ENCODE measurements at regions not wholly inside any gene's neighbourhood (a gene's known extent, or its start where the extent isn't known, plus 50 kb on each side); places are given as distances from the start of the nearest gene placed in this dataset.

DNA sequence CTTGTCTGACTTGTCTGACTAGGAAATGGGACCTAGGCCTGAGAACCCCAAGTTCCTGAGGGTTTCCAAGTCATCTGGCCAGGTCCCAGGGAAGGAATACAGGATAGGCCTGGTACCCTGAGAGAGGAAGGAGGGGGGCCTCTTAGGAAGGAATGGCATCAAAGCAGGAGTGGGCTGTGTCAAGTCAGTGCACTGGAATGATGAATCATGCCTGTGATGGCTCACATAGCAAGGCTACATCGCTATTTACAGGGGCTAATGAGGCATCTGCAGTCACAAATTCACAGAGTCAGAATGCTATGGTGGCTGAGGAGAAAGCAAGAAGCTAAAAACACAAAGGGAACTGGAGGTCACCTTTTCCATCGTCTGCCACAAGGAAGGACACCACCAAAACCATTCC lies 247.3 kb downstream of the NXPE2 start:
- Histone ChIP-seq H3K4me3 (ENCODE audit: low read depth, low read length) (no peak overlapping the region), H3K27me3 (ENCODE audit: control insufficient read depth, insufficient read depth, low read length) (no peaks in the 10 kb centered on the region), H3K27ac (ENCODE audit: insufficient read depth, low read length, poor library complexity, severe bottlenecking) (no peak overlapping the region), H3K9me3 (ENCODE audit: control insufficient read depth in 2 of 2, low read length in 2 of 2) (no peaks in the 10 kb centered on the region), H3K36me3 (ENCODE audit: control insufficient read depth, insufficient read depth, low read length) (no peaks in the 10 kb centered on the region), H3K4me1 (ENCODE audit: control insufficient read depth, insufficient read depth, low read length, poor library complexity, severe bottlenecking) (no peaks in the 10 kb centered on the region)
- Mint-ChIP-seq H3K27me3 (no peaks in the 10 kb centered on the region), H3K9me3 (peaks cover 0 to 12% (median 0%) of the 10 kb centered on the region in 7 donors), H3K36me3 (no peaks in the 10 kb centered on the region), H3K4me3 (no peak overlapping the region), H3K27ac (no peak overlapping the region), H3K4me1 (no peaks in the 10 kb centered on the region)
- ATAC-seq (ENCODE audit: low read depth in 2 of 2) (no peak), DNase-seq (no peak)

DNA sequence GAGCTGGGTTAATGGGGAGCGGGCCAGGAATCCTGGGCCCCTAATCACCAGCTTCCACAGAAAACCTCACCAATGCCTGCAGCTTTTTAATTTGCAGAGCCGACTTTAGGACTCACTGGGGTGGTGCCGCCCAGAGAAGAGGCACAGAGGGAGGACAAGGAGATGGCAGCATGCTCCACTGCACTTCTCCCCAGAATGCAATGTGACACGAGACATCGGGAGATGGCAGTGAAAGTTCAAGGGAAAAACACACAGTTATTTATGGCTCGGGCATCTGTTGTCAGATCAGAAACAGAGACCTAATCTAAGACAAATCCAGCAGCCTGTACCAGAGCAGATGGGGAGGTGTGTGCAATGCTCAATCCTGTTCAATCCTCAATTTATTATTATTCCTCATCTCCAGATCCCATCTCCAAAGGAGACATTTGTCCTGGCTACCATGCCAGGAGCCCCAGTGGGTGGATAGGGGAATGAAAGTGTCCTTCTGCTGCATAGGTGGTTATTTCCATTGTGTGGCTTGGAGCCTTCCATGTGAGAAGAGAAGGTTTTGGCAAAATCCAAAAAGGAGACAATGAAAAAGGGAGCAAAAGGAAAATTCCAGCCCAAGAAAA lies 250.0 kb downstream of the NXPE2 start:
- no peaks in the 10 kb centered on the region for H3K27me3 Mint-ChIP-seq
- no peaks in the 10 kb centered on the region for H3K27me3 ChIP-seq (ENCODE audit: control insufficient read depth, insufficient read depth, low read length)
- DNase-seq (no peak), ATAC-seq (ENCODE audit: low read depth in 2 of 2) (no peak)
- no peaks in the 10 kb centered on the region for H3K4me1 ChIP-seq (ENCODE audit: control insufficient read depth, insufficient read depth, low read length, poor library complexity, severe bottlenecking)
- H3K27ac Mint-ChIP-seq, result no peak overlapping the region
- H3K36me3 ChIP-seq (ENCODE audit: control insufficient read depth, insufficient read depth, low read length), result no peaks in the 10 kb centered on the region
- no peaks in the 10 kb centered on the region for H3K9me3 ChIP-seq (ENCODE audit: control insufficient read depth in 2 of 2, low read length in 2 of 2)
- H3K4me3 Mint-ChIP-seq, result no peak overlapping the region
- no peak overlapping the region for H3K4me3 ChIP-seq (ENCODE audit: low read depth, low read length)
- no peaks in the 10 kb centered on the region for H3K4me1 Mint-ChIP-seq
- H3K9me3 Mint-ChIP-seq, result peaks cover 0 to 10% (median 2%) of the 10 kb centered on the region in 7 donors
- no peaks in the 10 kb centered on the region for H3K36me3 Mint-ChIP-seq
- H3K27ac ChIP-seq (ENCODE audit: insufficient read depth, low read length, poor library complexity, severe bottlenecking), result no peak overlapping the region

GRCh38 chr11:114929351-114930000 lies 251.1 kb downstream of the NXPE2 start:
- DNase-seq, result no peak
- Mint-ChIP-seq H3K27ac (no peak overlapping the region), H3K4me3 (no peak overlapping the region), H3K9me3 (peaks cover 0 to 13% (median 2%) of the 10 kb centered on the region in 7 donors), H3K36me3 (no peaks in the 10 kb centered on the region), H3K4me1 (no peaks in the 10 kb centered on the region), H3K27me3 (no peaks in the 10 kb centered on the region)
- Histone ChIP-seq H3K27me3 (ENCODE audit: control insufficient read depth, insufficient read depth, low read length) (no peaks in the 10 kb centered on the region), H3K9me3 (ENCODE audit: control insufficient read depth in 2 of 2, low read length in 2 of 2) (no peaks in the 10 kb centered on the region), H3K27ac (ENCODE audit: insufficient read depth, low read length, poor library complexity, severe bottlenecking) (no peak overlapping the region), H3K4me1 (ENCODE audit: control insufficient read depth, insufficient read depth, low read length, poor library complexity, severe bottlenecking) (no peaks in the 10 kb centered on the region), H3K36me3 (ENCODE audit: control insufficient read depth, insufficient read depth, low read length) (no peaks in the 10 kb centered on the region), H3K4me3 (ENCODE audit: low read depth, low read length) (no peak overlapping the region)
- no peak for ATAC-seq (ENCODE audit: low read depth in 2 of 2)

DNA sequence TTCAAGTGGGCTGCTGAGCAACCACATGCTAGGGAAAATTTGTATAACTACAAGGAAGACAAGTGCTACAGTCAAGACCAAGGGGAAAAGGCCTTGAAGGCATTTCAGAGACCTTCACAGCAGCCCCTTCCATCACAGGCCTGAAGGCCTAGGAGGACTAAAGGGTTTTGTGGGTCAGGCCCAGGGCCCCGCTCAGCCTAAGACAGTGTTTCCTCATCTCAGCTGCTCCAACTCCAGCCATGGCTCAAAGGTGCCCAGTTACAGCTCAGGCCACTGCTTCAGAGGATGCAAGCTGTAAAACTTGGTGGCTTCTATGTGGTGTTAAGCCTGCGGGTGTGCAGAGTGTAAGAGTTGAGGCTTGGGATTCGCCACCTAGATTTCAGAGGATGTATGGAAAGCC lies 260.5 kb downstream of the NXPE2 start:
- H3K9me3 Mint-ChIP-seq, result peaks cover 0 to 16% (median 9%) of the 10 kb centered on the region in 7 donors
- no peaks in the 10 kb centered on the region for H3K4me1 Mint-ChIP-seq
- no peaks in the 10 kb centered on the region for H3K36me3 Mint-ChIP-seq
- no peaks in the 10 kb centered on the region for H3K27me3 ChIP-seq (ENCODE audit: control insufficient read depth, insufficient read depth, low read length)
- H3K27me3 Mint-ChIP-seq, result no peaks in the 10 kb centered on the region
- H3K36me3 ChIP-seq (ENCODE audit: control insufficient read depth, insufficient read depth, low read length), result no peaks in the 10 kb centered on the region
- H3K27ac Mint-ChIP-seq, result no peak overlapping the region
- ATAC-seq (ENCODE audit: low read depth in 2 of 2) (no peak), DNase-seq (no peak)
- no peaks in the 10 kb centered on the region for H3K9me3 ChIP-seq (ENCODE audit: control insufficient read depth in 2 of 2, low read length in 2 of 2)
- no peak overlapping the region for H3K4me3 ChIP-seq (ENCODE audit: low read depth, low read length)
- H3K4me3 Mint-ChIP-seq, result no peak overlapping the region
- no peak overlapping the region for H3K27ac ChIP-seq (ENCODE audit: insufficient read depth, low read length, poor library complexity, severe bottlenecking)
- no peaks in the 10 kb centered on the region for H3K4me1 ChIP-seq (ENCODE audit: control insufficient read depth, insufficient read depth, low read length, poor library complexity, severe bottlenecking)

DNA sequence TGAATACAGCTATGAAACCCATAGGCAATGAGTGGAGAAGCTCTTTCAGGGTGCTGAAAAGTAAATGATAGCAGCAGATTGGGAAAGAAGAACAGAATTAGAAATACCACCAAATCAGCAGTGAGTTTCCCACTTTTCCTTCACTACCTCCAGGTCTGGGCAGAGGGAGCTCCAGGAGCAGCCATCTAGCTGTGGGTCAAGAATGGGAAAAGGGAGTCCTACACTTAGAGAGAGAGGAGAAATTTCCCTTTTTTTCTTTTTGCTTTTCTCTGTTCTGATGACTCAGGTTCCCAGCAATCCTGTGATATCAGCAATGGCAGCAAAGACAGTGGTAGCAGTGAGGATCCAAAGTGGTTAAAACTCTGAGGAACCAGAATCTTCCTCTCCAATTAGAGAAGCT lies 263.9 kb downstream of the NXPE2 start:
- H3K4me3 Mint-ChIP-seq, result no peak overlapping the region
- no peaks in the 10 kb centered on the region for H3K27me3 Mint-ChIP-seq
- H3K36me3 Mint-ChIP-seq, result no peaks in the 10 kb centered on the region
- no peaks in the 10 kb centered on the region for H3K4me1 ChIP-seq (ENCODE audit: control insufficient read depth, insufficient read depth, low read length, poor library complexity, severe bottlenecking)
- H3K4me1 Mint-ChIP-seq, result no peaks in the 10 kb centered on the region
- ATAC-seq (ENCODE audit: low read depth in 2 of 2) (no peak), DNase-seq (no peak)
- H3K4me3 ChIP-seq (ENCODE audit: low read depth, low read length), result no peak overlapping the region
- H3K27ac Mint-ChIP-seq, result no peak overlapping the region
- H3K27me3 ChIP-seq (ENCODE audit: control insufficient read depth, insufficient read depth, low read length), result no peaks in the 10 kb centered on the region
- H3K9me3 Mint-ChIP-seq, result peaks cover 0 to 17% (median 7%) of the 10 kb centered on the region in 7 donors
- H3K9me3 ChIP-seq (ENCODE audit: control insufficient read depth in 2 of 2, low read length in 2 of 2), result no peaks in the 10 kb centered on the region
- no peaks in the 10 kb centered on the region for H3K36me3 ChIP-seq (ENCODE audit: control insufficient read depth, insufficient read depth, low read length)
- no peak overlapping the region for H3K27ac ChIP-seq (ENCODE audit: insufficient read depth, low read length, poor library complexity, severe bottlenecking)

GRCh38 chr11:114949614-114950351 lies 271.5 kb downstream of the NXPE2 start:
- H3K36me3 ChIP-seq (ENCODE audit: control insufficient read depth, insufficient read depth, low read length), result no peaks in the 10 kb centered on the region
- no peaks in the 10 kb centered on the region for H3K4me1 ChIP-seq (ENCODE audit: control insufficient read depth, insufficient read depth, low read length, poor library complexity, severe bottlenecking)
- DNase-seq (no peak), ATAC-seq (ENCODE audit: low read depth in 2 of 2) (no peak)
- peaks cover 0 to 7% (median 5%) of the 10 kb centered on the region in 7 donors for H3K9me3 Mint-ChIP-seq
- H3K4me1 Mint-ChIP-seq, result no peaks in the 10 kb centered on the region
- H3K27me3 Mint-ChIP-seq, result peaks cover 4% of the 10 kb centered on the region
- no peak overlapping the region for H3K4me3 Mint-ChIP-seq
- no peak overlapping the region for H3K4me3 ChIP-seq (ENCODE audit: low read depth, low read length)
- no peaks in the 10 kb centered on the region for H3K36me3 Mint-ChIP-seq
- H3K27ac ChIP-seq (ENCODE audit: insufficient read depth, low read length, poor library complexity, severe bottlenecking), result no peak overlapping the region
- no peaks in the 10 kb centered on the region for H3K9me3 ChIP-seq (ENCODE audit: control insufficient read depth in 2 of 2, low read length in 2 of 2)
- no peaks in the 10 kb centered on the region for H3K27me3 ChIP-seq (ENCODE audit: control insufficient read depth, insufficient read depth, low read length)
- peak overlapping the region in 1 of 3 donors; percentile 47 for H3K27ac Mint-ChIP-seq

GRCh38 chr11:114953039-114953438 lies 274.7 kb downstream of the NXPE2 start:
- Histone ChIP-seq H3K27me3 (ENCODE audit: control insufficient read depth, insufficient read depth, low read length) (no peaks in the 10 kb centered on the region), H3K4me1 (ENCODE audit: control insufficient read depth, insufficient read depth, low read length, poor library complexity, severe bottlenecking) (no peaks in the 10 kb centered on the region), H3K4me3 (ENCODE audit: low read depth, low read length) (no peak overlapping the region), H3K36me3 (ENCODE audit: control insufficient read depth, insufficient read depth, low read length) (no peaks in the 10 kb centered on the region), H3K27ac (ENCODE audit: insufficient read depth, low read length, poor library complexity, severe bottlenecking) (no peak overlapping the region), H3K9me3 (ENCODE audit: control insufficient read depth in 2 of 2, low read length in 2 of 2) (no peaks in the 10 kb centered on the region)
- H3K4me3 Mint-ChIP-seq, result no peak overlapping the region
- DNase-seq (no peak), ATAC-seq (ENCODE audit: low read depth in 2 of 2) (no peak)
- no peaks in the 10 kb centered on the region for H3K4me1 Mint-ChIP-seq
- H3K27me3 Mint-ChIP-seq, result peaks cover 4% of the 10 kb centered on the region
- H3K27ac Mint-ChIP-seq, result no peak overlapping the region
- peaks cover 0 to 8% (median 5%) of the 10 kb centered on the region in 7 donors for H3K9me3 Mint-ChIP-seq
- no peaks in the 10 kb centered on the region for H3K36me3 Mint-ChIP-seq
